Bronchial epithelial cell (primary cell): ENCODE measurements at regions not wholly inside any gene's neighbourhood (a gene's known extent, or its start where the extent isn't known, plus 50 kb on each side); places are given as distances from the start of the nearest gene placed in this dataset.

Source experiments
- DNase-seq: peaks from one replicate; pipeline ENCODE4 v3.0.0-alpha.2; 2010; ENCODE audit warnings: low read depth
- FAIRE-seq: peaks from 2 replicates; lab custom pipeline; 2011; peaks lifted over from hg19 to GRCh38; lab: Jason Lieb, UNC
- H3K27me3 ChIP-seq: 2 replicates; pipeline ENCODE4 v1.5.1; 2011; ENCODE audit warnings: low read length; ENCODE audit not compliant: control insufficient read depth, insufficient read depth
- H3K36me3 ChIP-seq: 2 replicates; pipeline ENCODE4 v1.5.1; 2011; ENCODE audit warnings: low read length; ENCODE audit not compliant: control insufficient read depth, insufficient read depth
- H3K4me3 ChIP-seq: 2 replicates; pipeline ENCODE4 v1.5.1; 2011; ENCODE audit warnings: mild to moderate bottlenecking, low read depth, low read length, control low read depth
- TF ChIP-seq, protein P1 (sequence below): IDR thresholded peaks from 2 replicates; pipeline ENCODE4 v1.5.1; 2011; ENCODE audit warnings: mild to moderate bottlenecking, moderate library complexity, low read length, control low read depth, inconsistent platforms; ENCODE audit not compliant: insufficient read depth, severe bottlenecking

DNA sequence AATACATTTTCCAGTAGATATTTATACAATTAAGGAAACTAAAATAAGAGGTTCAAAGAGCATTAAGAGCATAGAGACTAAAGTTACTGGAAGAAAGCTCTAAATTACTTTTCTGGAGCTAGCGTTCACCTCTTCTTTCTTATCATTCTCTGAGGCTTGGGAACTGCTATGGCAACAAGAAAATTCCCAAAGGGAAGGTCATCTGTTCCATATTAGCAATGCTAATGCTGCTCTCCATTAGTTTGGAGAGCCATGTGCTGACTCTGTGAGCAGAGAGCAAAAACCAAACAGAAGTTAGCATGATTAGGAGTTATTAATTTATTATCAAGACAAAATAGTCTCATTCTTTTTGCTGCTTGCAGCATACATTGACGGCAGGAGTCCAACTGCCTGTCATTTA, 143.1 kb upstream of the SLC16A7 start:
- H3K36me3 ChIP-seq, result no peaks in the 10 kb centered on the region
- no peaks in the 10 kb centered on the region for H3K27me3 ChIP-seq
- DNase-seq, result no peak
- no peak overlapping the region for H3K4me3 ChIP-seq
- FAIRE-seq, result no peak
- TF ChIP-seq, protein P1, sequence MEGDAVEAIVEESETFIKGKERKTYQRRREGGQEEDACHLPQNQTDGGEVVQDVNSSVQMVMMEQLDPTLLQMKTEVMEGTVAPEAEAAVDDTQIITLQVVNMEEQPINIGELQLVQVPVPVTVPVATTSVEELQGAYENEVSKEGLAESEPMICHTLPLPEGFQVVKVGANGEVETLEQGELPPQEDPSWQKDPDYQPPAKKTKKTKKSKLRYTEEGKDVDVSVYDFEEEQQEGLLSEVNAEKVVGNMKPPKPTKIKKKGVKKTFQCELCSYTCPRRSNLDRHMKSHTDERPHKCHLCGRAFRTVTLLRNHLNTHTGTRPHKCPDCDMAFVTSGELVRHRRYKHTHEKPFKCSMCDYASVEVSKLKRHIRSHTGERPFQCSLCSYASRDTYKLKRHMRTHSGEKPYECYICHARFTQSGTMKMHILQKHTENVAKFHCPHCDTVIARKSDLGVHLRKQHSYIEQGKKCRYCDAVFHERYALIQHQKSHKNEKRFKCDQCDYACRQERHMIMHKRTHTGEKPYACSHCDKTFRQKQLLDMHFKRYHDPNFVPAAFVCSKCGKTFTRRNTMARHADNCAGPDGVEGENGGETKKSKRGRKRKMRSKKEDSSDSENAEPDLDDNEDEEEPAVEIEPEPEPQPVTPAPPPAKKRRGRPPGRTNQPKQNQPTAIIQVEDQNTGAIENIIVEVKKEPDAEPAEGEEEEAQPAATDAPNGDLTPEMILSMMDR, result no peak

DNA sequence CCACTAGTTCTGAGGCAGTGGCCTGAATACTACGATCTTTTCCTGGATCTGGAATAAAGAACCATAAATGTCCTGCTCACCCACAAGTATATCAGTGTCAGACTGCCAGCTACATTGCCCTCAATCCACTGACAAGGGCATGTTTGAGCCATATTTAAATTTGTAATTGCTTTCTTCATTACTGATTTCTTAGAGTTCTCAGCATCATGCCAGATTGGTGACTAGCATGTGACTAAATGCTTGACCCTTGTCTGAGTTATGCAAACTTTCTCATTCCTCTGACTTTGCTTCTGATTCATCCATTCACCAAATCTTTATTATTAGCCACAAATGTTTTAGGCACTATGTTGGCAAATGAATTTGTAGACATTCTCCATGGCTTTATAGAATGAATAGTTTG, 143.6 kb upstream of the SLC16A7 start:
- H3K36me3 ChIP-seq, result no peaks in the 10 kb centered on the region
- H3K27me3 ChIP-seq, result no peaks in the 10 kb centered on the region
- peak; percentile 89 for DNase-seq
- no peak overlapping the region for H3K4me3 ChIP-seq
- TF ChIP-seq, protein P1, result no peak
- no peak for FAIRE-seq

DNA sequence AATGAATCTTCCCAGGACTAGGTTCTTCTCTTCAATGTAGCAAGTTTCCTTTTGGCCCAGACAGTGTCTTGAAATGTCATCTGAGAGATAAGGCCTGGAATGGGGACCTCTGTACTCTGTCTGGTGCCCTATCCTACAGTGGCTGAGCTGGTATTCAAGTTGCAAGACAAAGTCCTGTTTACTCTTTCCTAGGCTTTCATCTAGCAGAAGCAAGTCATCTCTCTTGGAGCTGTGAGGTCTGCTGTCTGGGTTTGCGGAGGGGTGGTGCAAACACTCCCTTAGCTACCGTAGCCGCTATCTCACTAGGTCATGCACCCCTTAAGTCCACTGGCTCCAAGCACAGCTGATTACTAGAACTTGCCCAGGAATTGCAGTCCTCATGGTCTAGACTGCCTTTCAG, 149.7 kb upstream of the SLC16A7 start:
- TF ChIP-seq, protein P1, result no peak
- DNase-seq (no peak), FAIRE-seq (peak; percentile 60)
- Histone ChIP-seq H3K27me3 (no peaks in the 10 kb centered on the region), H3K4me3 (no peak overlapping the region), H3K36me3 (no peaks in the 10 kb centered on the region)

DNA sequence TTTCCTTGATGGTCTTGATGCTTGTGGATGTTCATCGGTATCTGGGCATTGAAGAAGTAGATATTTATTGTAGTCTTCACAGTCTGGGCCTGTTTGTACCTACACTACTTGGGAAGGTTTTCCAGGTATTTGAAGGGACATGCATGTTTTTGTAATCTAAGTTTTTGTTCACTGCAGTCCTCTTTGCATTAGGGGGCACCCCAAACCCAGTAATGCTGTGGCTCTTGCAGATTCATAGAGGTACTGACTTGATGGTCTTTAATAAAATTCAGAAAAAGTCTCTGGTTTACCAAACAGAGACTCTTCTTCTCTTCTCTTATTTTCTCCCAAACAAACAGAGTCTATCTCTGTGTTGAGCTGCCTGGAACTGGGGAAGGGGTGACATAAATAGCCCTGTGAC, 150.9 kb upstream of the SLC16A7 start:
- TF ChIP-seq, protein P1, result peak; percentile 31
- DNase-seq, result peak; percentile 20
- no peaks in the 10 kb centered on the region for H3K36me3 ChIP-seq
- no peak for FAIRE-seq
- no peaks in the 10 kb centered on the region for H3K27me3 ChIP-seq
- H3K4me3 ChIP-seq, result no peak overlapping the region

DNA sequence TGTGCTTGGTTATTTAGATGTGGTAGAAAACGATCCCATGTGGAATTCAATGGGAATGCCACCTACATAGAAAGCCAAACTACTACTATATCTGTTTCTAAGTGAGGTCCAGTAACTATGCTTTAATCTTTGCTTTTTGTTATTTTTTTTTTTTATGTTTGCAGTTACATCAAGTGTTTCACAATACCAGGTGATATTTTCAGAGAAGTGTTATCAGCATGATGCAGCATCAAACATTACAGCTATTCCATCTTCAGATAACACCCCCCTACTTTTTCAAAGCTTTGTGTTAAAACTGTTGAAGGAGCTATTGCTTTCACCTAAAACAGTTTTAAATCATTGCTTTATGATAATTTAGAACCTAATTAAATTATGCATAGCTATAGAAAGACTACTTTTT, 163.8 kb upstream of the SLC16A7 start:
- TF ChIP-seq, protein P1, result no peak
- H3K36me3 ChIP-seq, result no peaks in the 10 kb centered on the region
- H3K4me3 ChIP-seq, result no peak overlapping the region
- no peaks in the 10 kb centered on the region for H3K27me3 ChIP-seq
- FAIRE-seq (no peak), DNase-seq (no peak)

DNA sequence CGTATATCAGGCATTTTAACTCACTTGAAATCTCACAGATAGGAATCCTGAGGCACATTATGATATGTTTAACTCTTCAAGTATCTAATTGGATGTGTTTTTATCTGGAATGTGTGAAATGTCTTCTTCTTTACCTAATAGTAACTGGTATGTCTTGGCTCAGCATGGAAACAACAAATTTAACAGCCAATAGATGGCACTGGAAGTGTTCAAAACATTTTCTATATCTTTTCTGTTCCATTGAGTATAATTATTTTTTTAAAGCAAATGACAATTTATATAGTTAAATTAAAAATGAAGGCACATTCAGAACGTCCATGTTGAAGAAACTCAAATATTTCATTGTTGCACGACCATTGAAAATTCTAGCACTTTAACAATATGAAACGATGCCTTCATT, 164.6 kb upstream of the SLC16A7 start:
- Histone ChIP-seq H3K36me3 (no peaks in the 10 kb centered on the region), H3K4me3 (no peak overlapping the region), H3K27me3 (no peaks in the 10 kb centered on the region)
- peak; percentile 9 for DNase-seq
- TF ChIP-seq, protein P1, result no peak
- FAIRE-seq, result no peak
